ENCODE measurements at regions not wholly inside any gene's neighbourhood (a gene's known extent, or its start where the extent isn't known, plus 50 kb on each side); places are given as distances from the start of the nearest gene placed in this dataset.

GRCh38 chr1:209230314-209230713 lies 353.2 kb upstream of the CAMK1G start:
- TF ChIP-seq, protein P1, sequence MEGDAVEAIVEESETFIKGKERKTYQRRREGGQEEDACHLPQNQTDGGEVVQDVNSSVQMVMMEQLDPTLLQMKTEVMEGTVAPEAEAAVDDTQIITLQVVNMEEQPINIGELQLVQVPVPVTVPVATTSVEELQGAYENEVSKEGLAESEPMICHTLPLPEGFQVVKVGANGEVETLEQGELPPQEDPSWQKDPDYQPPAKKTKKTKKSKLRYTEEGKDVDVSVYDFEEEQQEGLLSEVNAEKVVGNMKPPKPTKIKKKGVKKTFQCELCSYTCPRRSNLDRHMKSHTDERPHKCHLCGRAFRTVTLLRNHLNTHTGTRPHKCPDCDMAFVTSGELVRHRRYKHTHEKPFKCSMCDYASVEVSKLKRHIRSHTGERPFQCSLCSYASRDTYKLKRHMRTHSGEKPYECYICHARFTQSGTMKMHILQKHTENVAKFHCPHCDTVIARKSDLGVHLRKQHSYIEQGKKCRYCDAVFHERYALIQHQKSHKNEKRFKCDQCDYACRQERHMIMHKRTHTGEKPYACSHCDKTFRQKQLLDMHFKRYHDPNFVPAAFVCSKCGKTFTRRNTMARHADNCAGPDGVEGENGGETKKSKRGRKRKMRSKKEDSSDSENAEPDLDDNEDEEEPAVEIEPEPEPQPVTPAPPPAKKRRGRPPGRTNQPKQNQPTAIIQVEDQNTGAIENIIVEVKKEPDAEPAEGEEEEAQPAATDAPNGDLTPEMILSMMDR (IDR thresholded peaks at IDR 0.05) = no peak
- TF ChIP-seq POLR2A (IDR thresholded peaks at IDR 0.05; ENCODE audit: low read depth) (no peak), EP300 (IDR thresholded peaks at IDR 0.05) (no peak), POLR2AphosphoS5 (IDR thresholded peaks at IDR 0.05) (no peak)
